GM12875 (cell line): ENCODE measurements at regions not wholly inside any gene's neighbourhood (a gene's known extent, or its start where the extent isn't known, plus 50 kb on each side); places are given as distances from the start of the nearest gene placed in this dataset.

Experiments used
- H3K4me3 ChIP-seq: one replicate; pipeline ENCODE4 v1.5.1; 2011; ENCODE audit warnings: low read depth, low read length, control low read depth
- TF ChIP-seq, protein P1 (sequence below): IDR thresholded peaks from 2 replicates; pipeline ENCODE4 v1.5.1; 2011; ENCODE audit warnings: low read depth, mild to moderate bottlenecking, control low read depth, inconsistent platforms, low read length, moderate library complexity, borderline replicate concordance; ENCODE audit not compliant: insufficient read depth

DNA sequence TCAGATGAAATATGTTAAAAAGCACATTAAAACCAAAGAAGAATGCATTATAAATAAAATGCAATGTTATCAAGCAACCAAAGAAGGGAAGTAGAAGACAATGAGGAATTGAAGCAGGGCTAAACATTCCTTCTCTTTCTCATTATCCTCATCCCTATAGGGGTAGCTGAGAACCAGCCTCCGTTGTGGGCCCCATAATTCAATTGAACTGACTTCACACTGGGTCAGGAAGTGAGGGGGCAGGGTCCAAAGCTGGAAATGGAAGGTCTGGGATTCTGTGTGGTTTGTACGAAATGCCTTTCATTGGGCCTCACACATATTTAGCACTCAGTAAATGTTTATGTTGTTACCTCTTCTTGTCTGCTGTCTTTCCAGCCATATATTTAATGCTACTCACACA, 220.4 kb upstream of the CD180 start:
- TF ChIP-seq, protein P1, sequence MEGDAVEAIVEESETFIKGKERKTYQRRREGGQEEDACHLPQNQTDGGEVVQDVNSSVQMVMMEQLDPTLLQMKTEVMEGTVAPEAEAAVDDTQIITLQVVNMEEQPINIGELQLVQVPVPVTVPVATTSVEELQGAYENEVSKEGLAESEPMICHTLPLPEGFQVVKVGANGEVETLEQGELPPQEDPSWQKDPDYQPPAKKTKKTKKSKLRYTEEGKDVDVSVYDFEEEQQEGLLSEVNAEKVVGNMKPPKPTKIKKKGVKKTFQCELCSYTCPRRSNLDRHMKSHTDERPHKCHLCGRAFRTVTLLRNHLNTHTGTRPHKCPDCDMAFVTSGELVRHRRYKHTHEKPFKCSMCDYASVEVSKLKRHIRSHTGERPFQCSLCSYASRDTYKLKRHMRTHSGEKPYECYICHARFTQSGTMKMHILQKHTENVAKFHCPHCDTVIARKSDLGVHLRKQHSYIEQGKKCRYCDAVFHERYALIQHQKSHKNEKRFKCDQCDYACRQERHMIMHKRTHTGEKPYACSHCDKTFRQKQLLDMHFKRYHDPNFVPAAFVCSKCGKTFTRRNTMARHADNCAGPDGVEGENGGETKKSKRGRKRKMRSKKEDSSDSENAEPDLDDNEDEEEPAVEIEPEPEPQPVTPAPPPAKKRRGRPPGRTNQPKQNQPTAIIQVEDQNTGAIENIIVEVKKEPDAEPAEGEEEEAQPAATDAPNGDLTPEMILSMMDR, result no peak
- H3K4me3 ChIP-seq, result no peak overlapping the region

DNA sequence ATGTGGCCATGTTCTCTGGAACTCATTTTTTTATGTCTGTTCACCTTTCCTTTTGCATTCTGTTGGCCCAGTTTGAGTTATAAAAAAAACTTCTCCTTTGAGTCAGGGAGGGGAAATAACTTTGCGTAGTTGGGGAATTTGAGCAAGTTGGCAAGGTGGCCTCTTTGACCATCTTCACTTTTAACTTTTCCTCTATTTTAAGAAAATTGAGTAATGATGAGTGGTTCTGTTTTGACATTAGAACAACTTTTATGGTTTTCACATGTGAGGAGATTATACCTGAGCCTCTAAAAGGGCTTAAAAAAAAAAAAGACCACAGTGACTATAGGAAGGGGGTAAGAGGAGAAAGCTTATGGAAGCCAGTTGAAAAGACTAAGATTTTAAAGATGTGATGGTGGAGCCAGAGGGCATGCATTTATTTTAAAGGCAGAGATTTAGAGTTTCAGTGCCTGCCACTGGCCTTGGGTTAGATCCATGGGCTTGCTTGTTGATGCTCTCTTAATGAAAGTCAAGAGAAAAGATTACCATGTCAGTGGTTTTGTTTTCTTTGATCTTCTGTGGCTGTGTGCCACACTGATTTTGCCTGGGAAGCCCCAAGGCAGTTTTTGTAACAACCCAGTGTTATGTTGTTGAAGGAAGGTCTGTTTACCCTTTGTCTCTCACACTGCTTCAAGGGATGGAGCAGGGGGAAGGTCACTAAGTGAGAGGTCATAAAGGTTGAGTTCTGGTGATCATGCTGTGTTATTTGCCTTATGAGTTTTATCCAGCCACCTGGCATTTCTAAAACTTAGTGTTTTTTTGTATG, 219.7 kb upstream of the CD180 start:
- H3K4me3 ChIP-seq, result no peak overlapping the region
- TF ChIP-seq, protein P1, result no peak

- TF ChIP-seq, protein P1, result no peak
- H3K4me3 ChIP-seq, result no peak overlapping the region
Observed at GRCh38 chr5:67414712-67415111, 218.1 kb upstream of the CD180 start.

GRCh38 chr5:67413721-67414120, 217.1 kb upstream of the CD180 start:
- TF ChIP-seq, protein P1, result no peak

DNA sequence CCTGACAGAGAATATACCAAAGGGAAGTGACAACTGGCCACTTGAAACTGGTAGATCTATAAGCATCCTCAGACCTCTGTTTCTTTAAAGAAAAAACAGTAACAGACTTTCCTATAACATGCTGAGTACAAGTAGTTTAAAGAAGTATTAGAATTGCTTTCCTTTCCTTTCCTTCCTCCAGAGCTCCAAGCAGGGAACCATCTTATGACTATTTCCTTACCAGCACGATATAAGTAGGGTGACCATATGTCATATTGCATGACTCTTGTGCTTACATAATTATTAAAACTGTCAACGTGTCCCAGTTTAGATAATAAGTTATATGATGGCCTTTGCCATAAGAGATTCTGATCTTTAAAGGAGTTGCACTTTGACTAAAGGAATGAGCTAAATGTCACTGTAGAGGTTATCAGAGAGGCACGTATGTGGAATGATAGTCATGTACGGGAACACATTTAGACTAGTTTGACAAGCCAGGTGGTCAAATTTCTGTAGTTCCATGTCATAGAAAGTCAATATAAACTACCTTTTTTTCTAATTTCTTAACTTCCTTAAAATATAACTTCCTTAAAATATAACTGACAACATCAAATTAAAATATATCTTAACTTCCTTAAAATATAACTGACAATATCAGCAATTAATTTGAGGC, 212.7 kb upstream of the CD180 start:
- no peak overlapping the region for H3K4me3 ChIP-seq
- TF ChIP-seq, protein P1, result no peak

More at GRCh38 chr5:67413721-67414120, 217.1 kb upstream of the CD180 start:
- no peak overlapping the region for H3K4me3 ChIP-seq

DNA sequence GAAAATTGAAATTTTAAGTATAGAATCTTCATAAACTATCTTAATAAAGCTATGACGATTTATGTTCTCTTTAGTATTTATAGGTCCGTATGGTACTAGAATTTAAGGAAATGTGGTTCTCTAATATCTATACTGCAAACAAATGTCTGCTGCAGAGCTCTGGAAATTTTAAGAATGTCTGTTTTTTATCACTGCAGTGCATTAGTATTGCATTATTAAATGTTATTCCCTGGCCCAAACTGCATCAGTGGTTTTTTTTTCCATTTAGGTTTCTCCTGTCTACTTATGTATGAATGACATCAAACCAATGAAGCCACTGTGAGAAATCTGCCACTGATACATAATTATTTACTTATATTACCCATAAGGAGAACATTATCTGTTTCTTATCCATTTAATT, 211.4 kb upstream of the CD180 start:
- TF ChIP-seq, protein P1, result no peak
- no peak overlapping the region for H3K4me3 ChIP-seq

DNA sequence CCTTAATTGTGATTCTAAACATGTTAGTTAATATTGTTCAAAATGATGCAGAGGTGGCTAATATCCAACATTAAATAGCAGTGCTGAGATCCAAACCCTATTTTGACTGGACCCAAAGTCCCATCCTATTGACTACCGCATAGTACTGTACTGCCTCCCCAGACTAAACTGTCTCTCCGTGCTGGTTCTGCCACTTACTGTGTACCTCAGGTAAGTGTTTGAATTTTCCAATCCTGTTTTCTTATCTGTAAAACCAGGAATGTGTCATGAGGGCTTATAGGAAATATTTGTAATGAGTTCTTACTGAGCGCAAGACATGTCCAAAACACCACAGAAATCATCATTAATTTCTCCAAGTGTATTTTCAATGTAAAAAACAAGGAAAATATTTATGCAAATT, 209.2 kb upstream of the CD180 start:
- TF ChIP-seq, protein P1, result no peak
- no peak overlapping the region for H3K4me3 ChIP-seq
